HG03565 (cell line): ENCODE measurements at regions not wholly inside any gene's neighbourhood (a gene's known extent, or its start where the extent isn't known, plus 50 kb on each side); places are given as distances from the start of the nearest gene placed in this dataset.
A peak's percentile ranks its signal among the peaks of the same experiment; 100 is the strongest.

Experiments used
- ATAC-seq: cut with Tn5 transposase; IDR thresholded peaks from one replicate; pipeline ENCODE4 v1.9.1; 2021; ENCODE audit warnings: mild to moderate bottlenecking, moderate library complexity; ENCODE audit not compliant: unreplicated experiment

GRCh38 chr2:61722800-61723199, 131.1 kb downstream of the FAM161A start:
- ATAC-seq, result no peak

GRCh38 chr2:61722318-61722717, 131.5 kb downstream of the FAM161A start:
- no peak for ATAC-seq

GRCh38 chr2:61721382-61721781, 132.5 kb downstream of the FAM161A start:
- no peak for ATAC-seq

GRCh38 chr2:61720911-61721310, 132.9 kb downstream of the FAM161A start:
- ATAC-seq, result no peak

GRCh38 chr2:61718965-61719364, 134.9 kb downstream of the FAM161A start:
- ATAC-seq, result no peak

DNA sequence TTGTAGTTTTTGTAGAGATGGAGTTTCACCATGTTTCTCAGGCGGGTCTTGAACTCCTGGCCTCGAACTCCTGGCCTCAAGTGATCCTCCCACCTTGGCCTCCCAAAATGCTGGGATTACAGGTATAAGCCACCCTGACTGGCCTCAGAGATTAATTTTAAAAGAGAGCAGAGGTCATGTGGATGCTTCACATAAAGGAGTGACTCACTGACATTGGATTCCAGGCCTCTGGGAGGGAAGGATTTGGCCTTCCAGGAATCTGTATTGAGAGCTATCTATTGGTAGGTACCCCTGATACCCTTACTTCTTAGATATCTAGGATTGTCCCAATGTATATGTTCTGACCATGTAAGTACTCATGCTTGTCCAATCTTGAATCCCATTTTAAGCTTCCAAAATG, 138.4 kb downstream of the FAM161A start:
- no peak for ATAC-seq

DNA sequence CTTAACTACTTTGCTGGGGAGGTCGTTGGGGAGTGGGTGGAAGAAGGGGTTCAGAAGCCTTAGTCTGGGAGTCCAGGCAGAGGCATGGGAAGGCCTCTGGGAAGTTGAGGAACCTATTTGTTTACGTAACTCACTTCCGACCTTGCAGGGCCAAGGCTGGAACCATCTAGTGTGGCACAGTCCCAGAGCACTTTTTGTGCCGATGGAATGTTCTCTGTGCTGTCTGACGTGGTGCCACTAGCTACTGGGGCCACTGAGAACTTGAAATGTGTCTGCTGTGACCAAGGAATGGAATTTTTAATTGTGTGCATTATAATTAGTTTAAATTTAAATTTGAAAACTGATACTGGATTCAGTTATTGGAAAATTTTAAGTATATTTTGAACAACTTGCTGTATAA, 139.7 kb downstream of the FAM161A start:
- no peak for ATAC-seq

DNA sequence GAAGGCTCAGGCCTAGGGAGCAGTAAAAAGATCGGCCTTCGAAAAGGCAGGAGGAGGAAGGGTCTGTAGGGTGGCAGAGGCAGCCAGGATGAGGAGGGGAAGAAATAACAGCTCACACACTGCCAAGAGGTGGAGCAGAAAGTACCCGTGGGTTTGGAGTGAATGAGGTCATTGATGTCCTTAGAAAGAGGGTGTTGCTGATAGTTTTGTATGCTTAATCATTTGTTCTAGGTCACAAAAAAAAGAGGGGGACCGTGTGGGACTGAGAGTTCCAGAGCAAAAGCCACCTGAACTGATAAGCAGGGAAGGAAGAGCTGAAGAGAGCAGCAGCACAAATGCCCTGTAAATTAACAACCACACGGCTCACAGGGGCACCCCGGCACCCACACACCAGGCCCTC, 140.4 kb downstream of the FAM161A start:
- no peak for ATAC-seq

DNA sequence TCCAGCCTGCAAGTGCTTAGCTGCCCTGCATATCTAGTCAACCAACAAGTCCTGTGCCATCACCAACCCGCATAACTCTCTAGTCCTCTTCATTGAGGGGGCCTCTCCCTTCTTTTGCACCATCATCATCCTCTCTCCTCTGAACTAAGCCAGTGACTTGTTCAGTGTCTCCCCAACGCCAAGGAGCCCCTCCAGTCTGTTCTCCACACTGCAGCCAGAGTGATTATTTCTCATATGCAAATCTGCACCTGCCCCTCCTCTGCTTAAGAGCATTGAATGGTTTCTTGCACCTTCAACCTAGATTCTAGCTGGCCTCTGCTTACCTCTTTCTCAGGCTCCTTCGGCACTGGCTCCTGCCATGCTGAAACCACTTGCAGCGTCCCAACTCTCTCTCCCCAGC, 141.8 kb downstream of the FAM161A start:
- ATAC-seq, result no peak

DNA sequence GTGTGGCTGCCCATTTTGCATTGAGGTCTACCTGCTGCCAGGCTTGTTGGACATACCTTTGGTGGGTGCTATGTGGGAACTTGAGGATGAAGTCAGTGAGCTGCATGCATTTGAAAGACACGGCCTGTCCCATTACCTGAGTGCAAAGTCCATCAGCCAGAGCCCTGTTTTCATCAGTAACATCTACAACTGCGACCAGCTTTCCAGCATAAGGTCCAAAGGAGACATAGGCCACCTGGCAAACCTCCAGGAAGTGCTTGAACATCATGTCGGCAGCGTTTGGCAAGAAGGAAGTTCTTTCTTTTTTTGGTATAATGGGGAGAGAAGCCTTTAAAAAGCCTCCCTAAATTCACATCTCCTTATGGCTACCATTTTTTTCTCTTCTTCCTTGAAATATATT, 143.1 kb downstream of the FAM161A start:
- ATAC-seq, result no peak

GRCh38 chr2:61707984-61708852, 145.6 kb downstream of the FAM161A start:
- peak; percentile 98 for ATAC-seq

- ATAC-seq, result no peak
These were observed 148.2 kb downstream of the FAM161A start for GRCh38 chr2:61705625-61706024.

DNA sequence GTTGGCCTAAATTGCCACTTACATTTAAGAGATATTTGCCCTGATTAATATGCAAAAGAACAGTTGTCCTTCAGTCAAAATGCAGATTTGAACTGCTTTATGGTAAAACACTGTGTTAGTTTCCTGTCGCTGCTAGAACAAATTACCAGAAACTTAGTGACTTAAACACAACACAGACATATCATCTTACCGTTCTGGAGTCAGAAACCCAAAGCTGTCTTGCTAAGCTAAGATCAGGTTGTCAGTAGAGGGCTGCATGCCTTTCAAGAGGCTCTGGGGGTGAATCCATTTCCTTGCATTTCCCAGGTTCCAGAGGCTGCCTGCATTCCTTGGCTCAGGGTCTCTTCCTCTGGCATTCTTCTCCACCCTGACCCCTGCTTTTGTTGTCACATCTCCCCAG, 149.5 kb downstream of the FAM161A start:
- no peak for ATAC-seq

GRCh38 chr2:61702088-61702467, 151.8 kb downstream of the FAM161A start:
- no peak for ATAC-seq

DNA sequence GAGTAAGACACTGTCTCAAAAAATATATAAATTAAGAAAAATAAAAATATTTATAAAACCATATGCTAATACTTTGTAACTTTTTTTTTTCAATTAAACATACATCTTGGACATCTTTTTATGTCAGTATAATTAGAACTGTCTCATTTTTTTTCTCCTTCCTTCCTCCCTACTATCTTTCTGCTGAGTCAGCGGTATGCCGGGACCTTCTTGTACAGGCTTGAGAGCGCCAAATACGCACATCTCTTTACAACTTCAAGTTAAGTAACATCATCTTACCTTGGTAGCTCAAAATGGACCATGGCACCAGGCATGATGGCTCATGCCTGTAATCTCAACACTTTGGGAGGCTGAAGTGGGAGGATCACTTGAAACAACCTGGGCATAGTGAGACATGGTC, 153.4 kb downstream of the FAM161A start:
- no peak for ATAC-seq

DNA sequence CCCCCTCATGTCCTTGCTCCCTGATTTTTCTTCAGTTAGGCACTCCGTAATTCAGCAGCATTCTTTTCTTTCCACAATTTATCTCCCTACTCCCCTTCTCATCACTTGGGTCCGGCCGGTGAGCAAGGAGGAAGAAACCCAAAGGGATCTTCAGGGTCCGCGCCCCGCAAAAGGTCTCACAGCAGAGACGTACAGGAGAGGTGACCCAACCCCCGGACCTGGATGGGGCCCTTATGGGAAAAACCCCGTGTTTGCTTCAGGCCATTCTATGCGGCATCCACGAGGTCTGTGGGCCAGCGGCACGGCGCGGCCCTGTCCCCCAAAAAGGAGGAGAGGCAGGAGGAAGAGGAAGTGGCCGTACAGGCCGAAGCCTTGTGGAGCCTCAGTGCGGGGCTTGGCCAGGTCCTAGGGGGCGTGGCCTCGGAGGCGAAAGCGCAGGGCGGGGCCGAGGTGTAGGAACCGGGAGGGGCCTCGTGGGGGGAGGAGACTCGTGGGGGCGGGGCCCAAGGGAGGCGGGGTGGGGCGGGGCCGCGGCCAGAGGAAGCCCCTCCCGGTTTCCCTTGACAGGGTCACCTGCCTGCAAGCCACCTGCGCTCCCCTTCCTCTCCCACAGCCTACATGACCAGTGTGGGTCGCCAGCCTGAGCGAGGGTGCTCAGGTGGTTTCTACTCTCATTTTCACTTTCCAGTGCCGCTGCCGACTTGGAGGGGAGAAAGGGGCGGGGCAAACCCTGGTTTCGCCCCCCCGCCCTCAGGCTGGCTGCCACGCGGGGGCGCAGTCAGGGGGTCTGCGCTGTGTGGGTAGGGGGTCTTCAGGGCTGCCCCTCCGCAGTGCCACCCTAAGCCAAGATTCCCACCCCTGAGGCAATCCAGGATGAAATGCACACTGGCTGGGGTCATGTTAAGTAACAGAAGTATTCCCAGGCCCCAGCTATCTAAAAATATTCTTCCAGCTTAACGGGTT, 156.4 kb upstream of the XPO1 start:
- ATAC-seq, result peak; percentile 86

DNA sequence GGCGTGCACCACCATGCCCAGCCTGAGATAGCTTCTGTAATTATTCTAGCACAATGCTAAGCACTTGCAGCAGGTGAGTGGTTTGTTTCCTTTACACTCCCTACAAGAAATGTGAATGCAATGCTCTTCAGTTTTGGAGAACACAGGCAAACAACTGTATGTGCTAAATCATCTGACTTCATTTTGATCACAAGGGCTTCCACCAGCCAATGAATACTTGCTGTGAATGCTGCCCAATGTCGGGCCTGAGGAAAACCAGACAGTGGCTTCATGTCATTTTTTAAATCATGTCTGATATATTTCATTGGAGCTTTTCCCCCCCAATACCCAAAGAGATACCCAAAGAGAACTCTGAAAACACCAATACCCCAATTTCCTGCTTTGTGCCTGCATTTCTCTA, 155.6 kb upstream of the XPO1 start:
- ATAC-seq, result no peak

- ATAC-seq, result no peak
These were observed 152.0 kb upstream of the XPO1 start for GRCh38 chr2:61690078-61690596.

GRCh38 chr2:61689568-61689967, 151.4 kb upstream of the XPO1 start:
- no peak for ATAC-seq

DNA sequence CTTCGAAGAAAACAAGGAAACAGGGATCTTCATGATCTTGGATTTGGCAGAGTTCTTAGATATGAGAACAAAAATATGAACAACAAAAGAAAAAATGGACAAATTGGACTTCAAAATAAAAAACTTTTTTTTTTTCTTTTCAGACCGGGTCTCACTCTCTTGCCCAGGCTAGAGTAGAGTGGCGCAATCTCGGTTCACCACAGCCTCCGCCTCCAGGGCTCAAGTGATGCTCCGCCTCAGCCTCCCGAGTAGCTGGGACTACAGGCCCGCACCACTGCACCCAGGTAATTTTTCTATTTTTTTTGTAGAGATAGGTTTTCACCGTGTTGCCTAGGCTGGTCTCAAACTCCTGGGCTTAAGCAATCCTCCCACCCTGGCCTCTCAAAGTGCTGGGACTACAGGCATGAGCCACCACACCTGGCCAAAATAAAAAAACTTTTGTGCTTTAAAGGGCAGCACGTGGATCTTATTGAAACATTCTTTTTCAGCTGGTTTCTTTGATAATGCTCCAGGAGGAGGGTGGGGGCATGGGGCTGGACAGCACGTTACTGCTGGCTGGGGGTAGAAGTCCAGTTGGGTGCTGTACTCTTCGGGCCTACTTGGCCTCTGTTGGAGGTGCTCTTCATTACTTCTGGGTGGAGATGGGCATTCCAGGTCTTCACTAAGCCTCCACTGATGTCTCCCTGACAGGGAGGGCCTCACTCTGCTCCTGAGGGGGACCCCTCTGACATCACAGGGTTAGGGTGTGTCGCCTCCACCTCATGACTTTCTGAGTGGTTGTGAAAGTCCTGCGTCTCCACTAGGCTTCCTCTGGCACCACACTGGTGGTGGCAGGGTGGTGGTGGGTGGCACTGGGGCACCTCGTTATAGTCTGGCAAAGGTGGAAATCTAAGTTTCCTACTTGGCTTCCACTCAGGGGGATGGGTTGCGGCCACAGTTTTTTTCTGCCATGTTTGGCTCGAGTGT, 150.5 kb upstream of the XPO1 start:
- ATAC-seq, result no peak
